Naive B cell (primary cell): ENCODE measurements at regions not wholly inside any gene's neighbourhood (a gene's known extent, or its start where the extent isn't known, plus 50 kb on each side); places are given as distances from the start of the nearest gene placed in this dataset.

Experiments
- ATAC-seq, 2 donors: fragments of 150-1000 bp; cut with Tn5 transposase; 2 replicates each; pipeline ENCODE4 v1.10.0; 2021; ENCODE audit warnings: low read depth in 2 of 2, mild to moderate bottlenecking in 2 of 2, moderate library complexity in 2 of 2
- DNase-seq: peaks from one replicate; pipeline ENCODE4 v3.0.0; 2022
- H3K27ac Mint-ChIP-seq, 6 donors: one replicate each; pipeline ENCODE4 v1.8.0; 2020 to 2022; ENCODE audit warnings: mild to moderate bottlenecking in 6 of 6, mixed read lengths in 6 of 6, moderate library complexity in 5 of 6, inconsistent platforms in 2 of 6
- H3K27me3 Mint-ChIP-seq, 3 donors: one replicate each; pipeline ENCODE4 v1.8.0; 2021 to 2022; ENCODE audit warnings: mixed read lengths in 3 of 3, mild to moderate bottlenecking in 1 of 3
- H3K36me3 Mint-ChIP-seq, 2 donors: one replicate each; pipeline ENCODE4 v1.8.0; 2020 to 2022; ENCODE audit warnings: mixed read lengths in 2 of 2, inconsistent platforms in 1 of 2, mild to moderate bottlenecking in 1 of 2
- H3K4me1 Mint-ChIP-seq, 3 donors: one replicate each; pipeline ENCODE4 v1.8.0; 2020 to 2022; ENCODE audit warnings: mixed read lengths in 3 of 3, inconsistent platforms in 1 of 3, mild to moderate bottlenecking in 1 of 3, moderate library complexity in 1 of 3
- H3K4me3 Mint-ChIP-seq, 8 donors: one replicate each; pipeline ENCODE4 v1.8.0; 2020 to 2022; ENCODE audit warnings: mild to moderate bottlenecking in 8 of 8, mixed read lengths in 8 of 8, moderate library complexity in 8 of 8, inconsistent platforms in 2 of 8
- H3K9me3 Mint-ChIP-seq, 7 donors: one replicate each; pipeline ENCODE4 v1.8.0; 2020 to 2022; ENCODE audit warnings: mixed read lengths in 7 of 7, mild to moderate bottlenecking in 5 of 7, inconsistent platforms in 2 of 7, moderate library complexity in 1 of 7

DNA sequence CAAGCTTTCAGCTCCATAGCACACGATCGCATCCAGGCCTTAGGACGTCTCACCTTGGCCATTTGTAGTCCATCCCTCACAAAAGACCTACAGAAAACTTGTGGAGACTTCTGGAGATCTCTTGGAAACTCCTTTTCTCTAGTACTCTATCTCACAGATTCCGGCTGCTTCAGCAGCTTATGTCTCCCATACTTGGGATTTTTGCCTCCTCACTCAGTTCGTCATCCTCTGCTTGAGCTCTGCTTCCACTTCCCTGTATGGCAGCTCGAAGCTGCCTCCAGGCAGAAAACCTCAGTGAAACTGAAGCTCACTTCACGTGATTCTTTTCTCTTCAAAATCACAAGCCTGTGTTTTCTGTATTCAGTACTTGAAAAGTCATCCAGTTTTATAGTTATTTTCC, 178.7 kb upstream of the GDF10 start:
- Mint-ChIP-seq H3K4me3 (no peak overlapping the region), H3K9me3 (no peaks in the 10 kb centered on the region), H3K4me1 (no peaks in the 10 kb centered on the region), H3K27ac (peak overlapping the region in 1 of 6 donors; percentile 66), H3K36me3 (no peaks in the 10 kb centered on the region), H3K27me3 (peaks cover 7 to 13% (median 8%) of the 10 kb centered on the region in 3 donors)
- DNase-seq (no peak), ATAC-seq (no peak)

DNA sequence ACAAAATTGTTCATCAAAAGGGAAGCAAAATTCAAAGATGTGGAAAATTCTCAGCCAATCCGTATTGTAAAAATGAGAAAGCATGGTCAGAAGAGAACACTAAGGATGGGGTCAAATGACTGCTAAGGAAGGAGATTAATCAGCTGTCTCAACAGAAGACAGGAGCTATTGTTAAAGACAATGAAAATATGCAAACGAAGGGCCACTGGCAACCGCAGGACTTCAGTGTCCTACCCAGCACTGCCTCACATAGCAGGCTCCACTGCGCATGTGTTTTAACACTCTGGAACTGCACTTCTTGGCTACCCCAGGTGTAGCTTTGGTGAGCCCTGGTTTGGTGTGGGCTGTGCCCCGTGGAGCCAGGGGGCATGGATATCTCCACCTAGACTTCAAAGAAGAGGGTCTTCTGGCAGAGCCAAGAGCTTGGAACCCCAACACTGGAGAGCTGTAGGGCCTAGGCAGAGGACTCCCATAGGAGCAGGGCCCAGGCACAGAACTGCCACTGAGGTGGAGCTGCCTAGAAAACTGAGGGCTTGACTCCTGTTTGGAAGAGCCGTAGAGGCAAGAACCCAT, 176.2 kb upstream of the GDF10 start:
- Mint-ChIP-seq H3K4me1 (no peaks in the 10 kb centered on the region), H3K27ac (no peak overlapping the region), H3K36me3 (no peaks in the 10 kb centered on the region), H3K9me3 (no peaks in the 10 kb centered on the region), H3K4me3 (no peak overlapping the region), H3K27me3 (peaks cover 8 to 14% (median 13%) of the 10 kb centered on the region in 3 donors)
- ATAC-seq (no peak), DNase-seq (no peak)

DNA sequence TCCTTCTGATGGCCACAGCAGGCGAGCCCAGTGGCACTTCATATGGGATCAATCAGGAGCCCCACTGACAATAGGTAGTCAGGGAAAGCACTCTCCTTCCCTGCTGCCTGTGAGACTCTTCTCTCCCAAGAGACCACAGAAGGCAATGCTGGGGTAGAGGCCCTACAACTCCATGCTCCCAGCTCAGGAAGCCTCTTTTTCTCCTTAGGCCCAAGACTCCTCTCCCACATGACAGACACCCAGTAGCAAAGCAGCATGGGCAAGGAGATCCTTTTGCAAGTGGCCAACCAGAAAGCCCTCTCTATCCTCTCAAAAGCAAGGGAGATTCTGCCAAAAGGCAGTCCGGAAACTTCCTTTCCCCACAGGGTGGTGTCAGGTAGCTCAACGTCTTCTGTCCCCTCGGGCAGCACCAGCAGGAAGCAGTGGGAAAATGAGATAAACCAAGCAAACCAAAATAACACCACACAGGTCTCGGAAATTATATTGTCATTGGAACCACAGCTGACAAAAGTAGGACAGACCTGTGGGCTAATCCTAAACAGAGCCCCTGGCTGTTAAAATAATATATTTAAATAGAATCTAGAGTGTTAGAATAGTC, 172.7 kb upstream of the GDF10 start:
- no peak overlapping the region for H3K4me3 Mint-ChIP-seq
- DNase-seq (no peak), ATAC-seq (no peak)
- peaks cover 0 to 6% (median 0%) of the 10 kb centered on the region in 3 donors for H3K27me3 Mint-ChIP-seq
- no peak overlapping the region for H3K27ac Mint-ChIP-seq
- no peaks in the 10 kb centered on the region for H3K4me1 Mint-ChIP-seq
- H3K9me3 Mint-ChIP-seq, result no peaks in the 10 kb centered on the region
- H3K36me3 Mint-ChIP-seq, result no peaks in the 10 kb centered on the region

DNA sequence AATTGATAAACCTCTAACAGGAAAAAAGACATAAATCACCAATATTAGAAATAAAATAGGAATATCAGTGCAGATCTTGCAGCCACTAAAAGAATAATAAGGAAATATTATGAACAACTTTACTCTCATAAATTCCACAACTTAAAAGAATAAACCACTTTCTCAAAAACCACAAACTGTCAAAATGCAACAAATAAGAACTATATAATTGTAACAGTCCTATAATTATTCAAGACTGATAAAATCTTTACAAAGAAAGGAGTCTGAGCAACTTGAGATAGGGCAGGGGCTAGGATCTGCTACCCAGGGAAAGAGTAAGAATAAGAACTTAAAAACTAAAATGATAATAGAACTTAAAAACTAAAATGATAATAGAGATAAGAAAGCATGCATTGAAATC, 169.5 kb upstream of the GDF10 start:
- DNase-seq, result no peak
- Mint-ChIP-seq H3K4me1 (peaks cover 6 to 14% (median 7%) of the 10 kb centered on the region in 3 donors), H3K27me3 (peaks cover 0 to 6% (median 0%) of the 10 kb centered on the region in 3 donors), H3K27ac (no peak overlapping the region), H3K36me3 (no peaks in the 10 kb centered on the region), H3K9me3 (no peaks in the 10 kb centered on the region), H3K4me3 (no peak overlapping the region)
- no peak for ATAC-seq

DNA sequence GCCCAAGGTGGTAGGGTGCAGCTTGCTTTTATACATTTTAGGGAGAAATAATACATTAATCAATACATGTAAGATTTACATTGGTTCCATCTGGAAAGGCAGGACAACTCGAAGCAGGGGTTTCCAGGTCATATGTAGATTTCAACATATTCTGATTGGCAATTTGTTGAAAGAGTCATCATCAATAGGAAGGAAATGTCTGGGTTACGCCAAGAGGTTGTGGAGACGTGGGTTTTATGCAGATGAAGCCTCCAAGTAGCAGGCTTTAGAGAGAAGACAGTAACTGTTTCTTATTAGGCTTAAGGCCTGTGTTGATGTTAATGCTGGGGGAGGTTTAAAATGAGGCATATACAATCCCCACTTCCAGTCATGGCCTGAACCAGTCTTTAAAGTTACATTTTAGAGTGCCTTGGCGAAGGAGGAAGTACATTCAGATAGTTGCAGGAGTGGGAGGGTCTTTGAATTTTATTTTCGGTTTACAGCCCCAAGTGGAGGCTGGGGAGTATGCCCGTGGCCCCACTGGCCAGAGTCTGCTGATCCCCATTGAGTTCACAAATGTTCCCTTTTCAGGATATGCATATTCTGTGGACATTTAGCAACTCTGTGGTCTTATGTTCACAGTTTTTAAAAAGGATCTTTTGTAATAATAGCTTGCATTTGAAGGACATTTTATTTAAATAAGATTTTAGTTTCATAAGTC, 166.0 kb upstream of the GDF10 start:
- Mint-ChIP-seq H3K4me3 (no peak overlapping the region), H3K36me3 (no peaks in the 10 kb centered on the region), H3K4me1 (peaks cover 6 to 14% (median 7%) of the 10 kb centered on the region in 3 donors), H3K9me3 (no peaks in the 10 kb centered on the region), H3K27ac (no peak overlapping the region), H3K27me3 (no peaks in the 10 kb centered on the region)
- DNase-seq, result no peak
- ATAC-seq, result no peak

DNA sequence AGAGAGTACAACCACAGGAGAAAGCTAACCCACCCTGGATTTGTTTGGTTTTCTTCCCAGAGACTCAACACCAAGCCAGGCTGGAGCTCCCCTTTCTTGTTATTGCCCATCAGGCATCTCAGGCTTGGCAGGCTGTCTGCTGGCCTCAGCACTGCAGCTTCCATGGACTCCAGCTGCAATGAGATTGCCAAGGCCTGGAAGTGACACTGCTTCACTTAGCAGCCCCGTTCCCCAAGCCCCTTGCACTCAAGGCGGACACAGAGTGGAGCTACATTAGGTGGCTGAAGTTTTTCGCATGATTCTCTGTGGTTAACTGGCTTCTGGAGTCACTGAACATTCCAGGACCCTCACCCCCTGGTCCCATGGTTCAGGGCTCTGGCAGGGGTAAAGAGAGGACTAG, 163.1 kb upstream of the GDF10 start:
- no peaks in the 10 kb centered on the region for H3K36me3 Mint-ChIP-seq
- no peak for ATAC-seq
- no peak for DNase-seq
- H3K27me3 Mint-ChIP-seq, result peaks cover 0 to under 1% (median 0%) of the 10 kb centered on the region in 3 donors
- H3K9me3 Mint-ChIP-seq, result peaks cover 0 to 2% (median 0%) of the 10 kb centered on the region in 7 donors
- peak overlapping the region in 1 of 6 donors; percentile 65 for H3K27ac Mint-ChIP-seq
- no peak overlapping the region for H3K4me3 Mint-ChIP-seq
- peaks cover 6 to 14% (median 7%) of the 10 kb centered on the region in 3 donors for H3K4me1 Mint-ChIP-seq

DNA sequence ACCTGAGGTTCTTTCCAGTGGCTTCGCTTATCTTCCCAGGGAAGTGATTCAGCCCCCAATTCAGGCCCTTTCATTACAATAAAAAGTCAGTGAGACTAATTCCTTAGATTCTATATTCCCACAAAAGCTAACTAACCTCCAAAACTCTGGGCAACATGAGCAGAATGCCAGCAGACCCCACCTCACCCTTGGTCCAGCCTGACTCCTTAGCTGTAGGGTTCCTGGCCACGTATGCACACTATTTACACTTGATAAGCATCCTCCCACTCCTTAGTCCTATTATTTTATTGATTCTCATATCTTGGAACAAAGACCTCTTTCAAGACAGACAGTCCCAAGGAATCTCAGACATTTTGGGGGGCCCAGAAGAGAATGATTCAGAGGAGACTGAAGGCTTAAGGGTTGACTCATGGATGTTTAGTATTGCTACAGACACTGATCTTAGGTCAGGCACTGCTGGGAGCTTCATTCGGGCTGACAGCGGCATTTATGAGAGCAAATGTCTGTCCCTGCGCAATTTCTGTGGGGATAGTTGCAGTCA, 162.6 kb upstream of the GDF10 start:
- ATAC-seq, result no peak
- DNase-seq, result no peak
- no peak overlapping the region for H3K27ac Mint-ChIP-seq
- H3K36me3 Mint-ChIP-seq, result no peaks in the 10 kb centered on the region
- H3K27me3 Mint-ChIP-seq, result peaks cover 0 to 6% (median 0%) of the 10 kb centered on the region in 3 donors
- no peak overlapping the region for H3K4me3 Mint-ChIP-seq
- peaks cover 0 to 2% (median 0%) of the 10 kb centered on the region in 7 donors for H3K9me3 Mint-ChIP-seq
- peaks cover 6 to 14% (median 7%) of the 10 kb centered on the region in 3 donors for H3K4me1 Mint-ChIP-seq

DNA sequence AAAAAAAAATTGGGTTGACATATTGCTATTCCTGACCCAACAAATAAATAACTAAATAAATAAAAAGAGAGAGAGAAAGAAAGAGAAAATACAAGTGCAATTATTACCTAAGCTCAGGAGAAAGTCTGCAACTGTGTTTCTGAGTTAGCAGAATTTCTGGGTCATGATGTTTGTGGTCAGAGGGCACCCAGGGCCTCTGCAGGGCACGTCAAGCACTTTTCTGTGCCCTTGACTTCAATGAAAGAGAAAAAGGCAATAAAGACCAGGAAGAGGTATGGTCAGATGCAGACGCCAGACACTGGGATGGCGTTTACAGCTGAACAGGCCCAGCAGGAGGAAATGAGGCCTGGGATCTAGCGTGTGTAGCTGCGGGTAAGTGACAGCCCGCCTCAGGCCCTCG, 160.9 kb upstream of the GDF10 start:
- Mint-ChIP-seq H3K9me3 (peaks cover 0 to 2% (median 0%) of the 10 kb centered on the region in 7 donors), H3K36me3 (no peaks in the 10 kb centered on the region), H3K27ac (no peak overlapping the region), H3K27me3 (peaks cover 0 to 9% (median 0%) of the 10 kb centered on the region in 3 donors), H3K4me3 (no peak overlapping the region), H3K4me1 (peaks cover 1 to 7% (median 1%) of the 10 kb centered on the region in 3 donors)
- DNase-seq (no peak), ATAC-seq (no peak)

DNA sequence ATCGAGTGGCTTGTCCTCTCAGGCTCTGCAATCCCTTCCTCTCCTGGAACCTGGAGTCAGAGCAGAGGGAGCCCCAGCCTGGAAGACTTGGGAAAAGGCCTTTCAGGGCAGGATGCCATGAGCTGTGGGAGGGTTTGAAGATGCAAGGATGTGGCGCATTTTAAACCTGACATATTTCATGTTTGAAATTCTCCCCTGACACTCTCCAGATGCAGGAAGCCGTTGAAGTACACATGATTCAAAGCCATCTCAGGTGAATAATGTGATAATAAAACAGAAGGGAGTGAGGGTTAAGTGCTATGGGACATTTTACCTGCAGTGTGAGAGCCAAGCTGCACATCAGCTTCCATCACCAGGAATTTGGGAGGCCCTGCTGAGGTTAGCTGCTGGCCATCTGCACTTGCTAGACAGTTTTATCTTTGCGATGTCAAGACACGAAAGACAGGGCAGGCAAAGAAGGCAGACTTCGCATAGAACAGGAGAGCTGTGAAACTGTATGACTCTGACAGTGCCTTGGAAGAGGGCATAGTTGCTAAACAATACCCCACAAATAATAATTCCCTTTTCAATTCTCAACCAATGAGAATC, 159.1 kb upstream of the GDF10 start:
- Mint-ChIP-seq H3K36me3 (no peaks in the 10 kb centered on the region), H3K9me3 (peaks cover 0 to 2% (median 0%) of the 10 kb centered on the region in 7 donors), H3K27me3 (peaks cover 0 to 9% (median 0%) of the 10 kb centered on the region in 3 donors), H3K27ac (no peak overlapping the region), H3K4me3 (no peak overlapping the region), H3K4me1 (no peaks in the 10 kb centered on the region)
- DNase-seq (no peak), ATAC-seq (no peak)

DNA sequence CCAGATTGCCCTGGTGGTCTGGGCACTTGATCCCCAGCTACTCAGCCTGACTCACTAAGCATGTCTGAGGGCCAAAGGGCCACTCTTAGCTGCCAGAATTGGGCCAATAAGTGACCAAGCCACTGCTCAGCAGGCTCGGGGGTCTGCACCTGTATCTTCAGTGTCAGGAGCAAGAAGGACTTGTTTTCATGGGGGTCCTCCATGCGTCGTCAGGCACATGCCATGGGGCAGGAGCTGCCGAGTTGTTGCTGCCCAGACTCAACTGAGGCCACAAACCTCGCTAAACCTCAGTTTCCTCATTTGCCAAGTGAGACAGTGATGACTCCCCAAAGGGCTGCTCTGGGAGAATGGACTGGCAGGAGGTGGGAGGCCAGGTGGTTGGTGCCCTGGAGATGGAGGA, 158.6 kb upstream of the GDF10 start:
- peaks cover 0 to 2% (median 0%) of the 10 kb centered on the region in 7 donors for H3K9me3 Mint-ChIP-seq
- H3K36me3 Mint-ChIP-seq, result no peaks in the 10 kb centered on the region
- H3K27ac Mint-ChIP-seq, result no peak overlapping the region
- no peak overlapping the region for H3K4me3 Mint-ChIP-seq
- no peaks in the 10 kb centered on the region for H3K4me1 Mint-ChIP-seq
- ATAC-seq (no peak), DNase-seq (no peak)
- peaks cover 0 to 9% (median 0%) of the 10 kb centered on the region in 3 donors for H3K27me3 Mint-ChIP-seq

DNA sequence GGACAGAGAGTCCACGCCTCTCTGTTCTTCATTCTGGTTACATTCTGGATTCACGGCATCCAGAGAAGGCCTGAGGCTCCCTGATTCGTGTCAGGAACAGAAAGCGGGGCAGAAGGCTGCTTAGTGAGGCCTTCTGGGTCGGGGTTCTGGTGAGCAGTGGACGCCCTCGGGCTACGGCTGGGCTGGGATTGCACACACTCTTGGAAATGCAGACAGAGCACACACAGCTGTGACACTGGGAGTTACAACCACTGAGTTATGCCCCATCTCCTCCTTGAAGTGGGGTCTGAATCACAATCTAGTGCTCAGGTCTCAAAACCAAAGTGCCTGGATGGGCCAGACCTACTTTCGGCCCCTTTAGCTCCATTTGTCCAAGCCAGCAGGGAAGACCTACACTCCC, 156.9 kb upstream of the GDF10 start:
- Mint-ChIP-seq H3K36me3 (no peaks in the 10 kb centered on the region), H3K27me3 (peaks cover 0 to 9% (median 0%) of the 10 kb centered on the region in 3 donors), H3K9me3 (peaks cover 0 to 2% (median 0%) of the 10 kb centered on the region in 7 donors), H3K4me1 (no peaks in the 10 kb centered on the region), H3K4me3 (no peak overlapping the region), H3K27ac (no peak overlapping the region)
- DNase-seq (no peak), ATAC-seq (no peak)

DNA sequence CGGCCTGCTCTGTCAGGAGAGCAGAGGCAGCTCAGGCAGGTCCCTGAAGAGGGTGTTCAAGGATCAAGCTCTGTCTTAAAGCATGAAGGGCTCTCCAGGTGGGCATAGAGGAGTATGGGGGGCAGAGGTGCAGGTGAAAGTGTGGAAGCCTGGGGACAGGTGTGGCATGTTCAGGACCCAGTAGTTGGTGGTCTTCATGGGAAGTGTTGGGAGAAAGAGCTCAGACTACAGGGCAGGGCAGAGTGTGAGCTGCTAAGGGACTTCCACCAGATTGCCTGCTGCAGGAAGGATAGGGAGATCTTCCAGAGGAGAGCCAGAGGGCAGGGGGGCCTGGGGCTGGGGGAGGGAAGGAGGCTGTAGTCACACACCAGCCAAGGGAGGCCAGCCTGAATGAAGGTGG, 156.5 kb upstream of the GDF10 start:
- H3K36me3 Mint-ChIP-seq, result no peaks in the 10 kb centered on the region
- peaks cover 0 to 9% (median 0%) of the 10 kb centered on the region in 3 donors for H3K27me3 Mint-ChIP-seq
- no peaks in the 10 kb centered on the region for H3K4me1 Mint-ChIP-seq
- H3K9me3 Mint-ChIP-seq, result peaks cover 0 to 2% (median 0%) of the 10 kb centered on the region in 7 donors
- no peak overlapping the region for H3K4me3 Mint-ChIP-seq
- H3K27ac Mint-ChIP-seq, result no peak overlapping the region
- ATAC-seq, result no peak
- no peak for DNase-seq

DNA sequence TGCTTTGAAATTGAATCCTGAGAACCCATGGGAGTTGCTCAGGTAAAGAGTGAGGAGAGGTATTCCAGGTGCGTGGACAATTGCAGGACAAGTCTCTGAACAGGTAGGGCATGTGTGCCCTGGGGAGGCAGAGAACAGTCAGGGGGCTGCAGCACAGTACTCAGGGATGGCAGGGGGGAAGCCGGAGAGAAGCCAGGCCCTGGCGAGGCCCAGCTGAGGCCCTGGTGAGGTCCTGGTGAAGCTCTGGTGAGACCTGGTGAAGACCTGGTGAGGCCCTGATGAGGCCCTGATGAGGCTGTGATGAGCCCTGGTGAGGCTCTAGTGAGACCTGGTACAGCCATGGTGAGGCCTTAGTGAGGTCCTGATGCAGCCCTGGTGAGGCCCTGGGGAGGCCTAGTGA, 155.5 kb upstream of the GDF10 start:
- Mint-ChIP-seq H3K4me1 (no peaks in the 10 kb centered on the region), H3K27ac (no peak overlapping the region), H3K27me3 (peaks cover 0 to 12% (median 7%) of the 10 kb centered on the region in 3 donors), H3K9me3 (peaks cover 0 to 2% (median 0%) of the 10 kb centered on the region in 7 donors), H3K36me3 (no peaks in the 10 kb centered on the region), H3K4me3 (no peak overlapping the region)
- DNase-seq (no peak), ATAC-seq (no peak)
